Ammon's horn (tissue), 1 donor: ENCODE measurements at regions not wholly inside any gene's neighbourhood (a gene's known extent, or its start where the extent isn't known, plus 50 kb on each side); places are given as distances from the start of the nearest gene placed in this dataset.

Experiments
- DNase-seq: peaks from one replicate; pipeline ENCODE4 v3.0.0-alpha.2; 2016; ENCODE audit warnings: low spot score

- DNase-seq: no peak
Observed at GRCh38 chr7:33754933-33755928, 150.1 kb upstream of the BMPER start.

GRCh38 chr7:33757050-33757449, 148.3 kb upstream of the BMPER start:
- peak; percentile 9 for DNase-seq

GRCh38 chr7:33757563-33758165, 147.7 kb upstream of the BMPER start:
- peak; percentile 46 for DNase-seq

GRCh38 chr7:33760146-33760545, 145.2 kb upstream of the BMPER start:
- no peak for DNase-seq

GRCh38 chr7:33760834-33761233, 144.5 kb upstream of the BMPER start:
- DNase-seq: no peak

- DNase-seq: no peak
Observed at GRCh38 chr7:33761449-33762080, 143.8 kb upstream of the BMPER start.

GRCh38 chr7:33762151-33762910, 143.0 kb upstream of the BMPER start:
- no peak for DNase-seq

GRCh38 chr7:33762911-33763306, 142.4 kb upstream of the BMPER start:
- DNase-seq: no peak

GRCh38 chr7:33764752-33765451, 140.4 kb upstream of the BMPER start:
- no peak for DNase-seq

- DNase-seq: no peak
Observed at GRCh38 chr7:33766405-33766804, 138.9 kb upstream of the BMPER start.

GRCh38 chr7:33769930-33770329, 135.4 kb upstream of the BMPER start:
- no peak for DNase-seq

- DNase-seq: no peak
Observed at GRCh38 chr7:33770576-33770975, 134.8 kb upstream of the BMPER start.

GRCh38 chr7:33771422-33771821, 133.9 kb upstream of the BMPER start:
- no peak for DNase-seq

GRCh38 chr7:33773053-33773452, 132.3 kb upstream of the BMPER start:
- no peak for DNase-seq

GRCh38 chr7:33774762-33775523, 130.4 kb upstream of the BMPER start:
- peak; percentile 42 for DNase-seq

GRCh38 chr7:33775790-33776189, 129.5 kb upstream of the BMPER start:
- DNase-seq: no peak

- no peak for DNase-seq
Observed at GRCh38 chr7:33776788-33777187, 128.6 kb upstream of the BMPER start.

- DNase-seq: no peak
Observed at GRCh38 chr7:33778195-33778594, 127.1 kb upstream of the BMPER start.

GRCh38 chr7:33779216-33779615, 126.1 kb upstream of the BMPER start:
- DNase-seq: no peak

- DNase-seq: no peak
Observed at GRCh38 chr7:33781167-33781566, 124.2 kb upstream of the BMPER start.

- DNase-seq: no peak
Observed at GRCh38 chr7:33781796-33782195, 123.5 kb upstream of the BMPER start.
